H1 (cell line): ENCODE measurements at regions not wholly inside any gene's neighbourhood (a gene's known extent, or its start where the extent isn't known, plus 50 kb on each side); places are given as distances from the start of the nearest gene placed in this dataset.

Experiments
- CTCF ChIA-PET: fragments of 300-600 bp; sonication (Branson Sonifier 250); formaldehyde crosslinking; loops from one replicate; lab custom pipeline; 2021; ENCODE audit not compliant: partially characterized antibody; lab: Charles Lee
- POLR2A ChIA-PET: fragments of 300-600 bp; sonication (Branson Sonifier 250); formaldehyde crosslinking; loops from one replicate; lab custom pipeline; 2021; ENCODE audit warnings: inconsistent platforms; ENCODE audit not compliant: partially characterized antibody; lab: Charles Lee
- DNase-seq, 2 experiments: peaks; one replicate each; pipeline versions ENCODE4 v3.0.0 to v3.0.0-alpha.2; 2010 to 2022; ENCODE audit warnings: low spot score in 2 of 2, low read depth in 1 of 2, mixed read lengths in 1 of 2
- FAIRE-seq: peaks from 2 replicates; lab custom pipeline; 2011; peaks lifted over from hg19 to GRCh38; lab: Jason Lieb, UNC
- H2AFZ ChIP-seq: 2 replicates; pipeline ENCODE4 v1.8.1; 2012; ENCODE audit warnings: low read length, inconsistent platforms
- H2AK5ac ChIP-seq: 2 replicates; pipeline ENCODE4 v1.6.1; 2013; ENCODE audit warnings: low read depth, low read length
- H2BK120ac ChIP-seq: replicated peaks from 2 replicates; pipeline ENCODE3; 2013; ENCODE audit warnings: low read depth, low read length, inconsistent platforms
- H2BK12ac ChIP-seq: 2 replicates; pipeline ENCODE4 v1.6.1; 2013; ENCODE audit warnings: low read depth, low read length
- H2BK15ac ChIP-seq: 2 replicates; pipeline ENCODE4 v1.6.1; 2013; ENCODE audit warnings: low read length
- H2BK20ac ChIP-seq: 2 replicates; pipeline ENCODE4 v1.6.1; 2013; ENCODE audit warnings: low read length
- H2BK5ac ChIP-seq: 2 replicates; pipeline ENCODE4 v1.6.1; 2013; ENCODE audit warnings: low read depth, low read length
- H3K14ac ChIP-seq: 2 replicates; pipeline ENCODE4 v1.6.1; 2013; ENCODE audit warnings: inconsistent platforms; ENCODE audit not compliant: insufficient read length
- H3K18ac ChIP-seq: 2 replicates; pipeline ENCODE4 v1.6.1; 2013; ENCODE audit warnings: low read length; ENCODE audit errors: extremely low read depth
- H3K23ac ChIP-seq: 2 replicates; pipeline ENCODE4 v1.6.1; 2013; ENCODE audit warnings: inconsistent platforms; ENCODE audit not compliant: insufficient read length
- H3K23me2 ChIP-seq: 2 replicates; pipeline ENCODE4 v1.6.1; 2013; ENCODE audit warnings: low read depth, low read length
- H3K27ac ChIP-seq: 2 replicates; pipeline ENCODE4 v1.6.1; 2011; ENCODE audit warnings: low read depth, low read length, inconsistent platforms
- H3K27me3 ChIP-seq, 4 experiments: replicated peaks in 1 of 4; 1 replicate in 1 of 4; 2 replicates in 3 of 4; pipeline versions ENCODE4 v1.6.1 to v1.8.1; 2011 to 2013; ENCODE audit warnings: low read length in 3 of 4, mild to moderate bottlenecking in 3 of 4, inconsistent platforms in 2 of 4, mixed read lengths in 2 of 4, moderate library complexity in 1 of 4; ENCODE audit not compliant: control insufficient read depth in 3 of 4, insufficient read depth in 3 of 4; ENCODE audit errors: extremely low read depth in 1 of 4
- H3K36me3 ChIP-seq, 4 experiments: 2 replicates each; pipeline versions ENCODE4 v1.6.1 to v1.8.1; 2011 to 2013; ENCODE audit warnings: mild to moderate bottlenecking in 4 of 4, low read length in 3 of 4, moderate library complexity in 2 of 4, control low read depth in 1 of 4, inconsistent platforms in 1 of 4; ENCODE audit not compliant: insufficient read depth in 4 of 4, control insufficient read depth in 2 of 4
- H3K4ac ChIP-seq: replicated peaks from 2 replicates; pipeline ENCODE3; 2013; ENCODE audit warnings: low read length, low read depth, mixed read lengths, inconsistent platforms; ENCODE audit not compliant: insufficient read length
- H3K4me1 ChIP-seq, 4 experiments: replicated peaks in 1 of 4; 1 replicate in 1 of 4; 2 replicates in 3 of 4; pipeline versions ENCODE4 v1.6.1 to v1.8.1; 2011 to 2013; ENCODE audit warnings: low read length in 3 of 4, inconsistent platforms in 2 of 4, mixed read lengths in 1 of 4; ENCODE audit not compliant: insufficient read depth in 4 of 4, control insufficient read depth in 3 of 4
- H3K4me2 ChIP-seq, 2 experiments: 2 replicates each; pipeline versions ENCODE4 v1.6.1 to v1.8.1; 2011 to 2013; ENCODE audit warnings: low read depth in 2 of 2, low read length in 2 of 2, control low read depth in 1 of 2, inconsistent platforms in 1 of 2, mild to moderate bottlenecking in 1 of 2; ENCODE audit not compliant: insufficient read depth in 1 of 2
- H3K4me3 ChIP-seq, 4 experiments: fragments of 200-600, 300-600 bp in 1 of 4; sonication (generic), shearing (Covaris generic), sonication (Bioruptor Twin) in 1 of 4; 2 replicates each; pipeline versions ENCODE4 v1.5.1 to v1.8.1; 2011 to 2016; ENCODE audit warnings: low read length in 4 of 4, low read depth in 3 of 4, control low read depth in 2 of 4, inconsistent platforms in 2 of 4, mild to moderate bottlenecking in 2 of 4, mixed read lengths in 1 of 4, moderate library complexity in 1 of 4; ENCODE audit not compliant: insufficient read depth in 2 of 4; ENCODE audit errors: extremely low read depth in 1 of 4
- H3K56ac ChIP-seq: replicated peaks from 2 replicates; pipeline ENCODE3; 2013; ENCODE audit warnings: low read depth, mild to moderate bottlenecking, mixed read lengths, low read length, inconsistent platforms; ENCODE audit not compliant: insufficient read length
- H3K79me1 ChIP-seq: 2 replicates; pipeline ENCODE4 v1.6.1; 2013; ENCODE audit warnings: low read depth, low read length, control low read depth
- H3K79me2 ChIP-seq, 2 experiments: 2 replicates each; pipeline versions ENCODE4 v1.6.1 to v1.8.1; 2012 to 2013; ENCODE audit warnings: low read length in 2 of 2, mild to moderate bottlenecking in 2 of 2, inconsistent platforms in 1 of 2; ENCODE audit not compliant: insufficient read depth in 2 of 2, control insufficient read depth in 1 of 2
- H3K9ac ChIP-seq, 4 experiments: replicated peaks in 1 of 4; 1 replicate in 1 of 4; 2 replicates in 3 of 4; pipeline versions ENCODE4 v1.6.1 to v1.8.1; 2011 to 2013; ENCODE audit warnings: low read depth in 3 of 4, low read length in 3 of 4, control low read depth in 2 of 4, mild to moderate bottlenecking in 2 of 4, moderate library complexity in 2 of 4, inconsistent platforms in 1 of 4; ENCODE audit errors: extremely low read depth in 1 of 4
- H3K9me3 ChIP-seq, 2 experiments: 2 replicates each; pipeline versions ENCODE4 v1.6.1 to v1.8.1; 2012 to 2013; ENCODE audit warnings: mild to moderate bottlenecking in 2 of 2, moderate library complexity in 2 of 2, control low read depth in 1 of 2, inconsistent platforms in 1 of 2, low read depth in 1 of 2, low read length in 1 of 2, mixed read lengths in 1 of 2; ENCODE audit not compliant: insufficient read depth in 2 of 2
- H4K20me1 ChIP-seq, 2 experiments: replicated peaks in 1 of 2; 2 replicates each; pipeline versions ENCODE3 to v1.8.1; 2011 to 2013; ENCODE audit warnings: inconsistent platforms in 2 of 2, low read length in 2 of 2, mild to moderate bottlenecking in 1 of 2; ENCODE audit not compliant: insufficient read depth in 2 of 2, control insufficient read depth in 1 of 2
- H4K5ac ChIP-seq: 2 replicates; pipeline ENCODE4 v1.6.1; 2013; ENCODE audit warnings: low read length, low read depth, mixed read lengths, inconsistent platforms; ENCODE audit not compliant: insufficient read length
- H4K8ac ChIP-seq: 2 replicates; pipeline ENCODE4 v1.8.0; 2013; ENCODE audit warnings: mild to moderate bottlenecking, moderate library complexity, low read length, inconsistent platforms; ENCODE audit not compliant: insufficient read depth; ENCODE audit errors: extremely low read depth
- H4K91ac ChIP-seq: replicated peaks from 2 replicates; pipeline ENCODE3; 2013; ENCODE audit warnings: low read length, mixed read lengths, inconsistent platforms; ENCODE audit not compliant: insufficient read length
- BCL11A ChIP-seq, 2 experiments: IDR thresholded peaks; one replicate each; pipeline ENCODE4 v1.6.1; 2011; ENCODE audit warnings: low read depth in 2 of 2, low read length in 2 of 2, mild to moderate bottlenecking in 2 of 2
- CHD2 ChIP-seq: IDR thresholded peaks from 2 replicates; pipeline ENCODE4 v1.6.1; 2012; ENCODE audit warnings: low read length, improper control_type of control experiment
- CREB1 ChIP-seq: IDR thresholded peaks from 2 replicates; pipeline ENCODE4 v1.6.1; 2012; ENCODE audit warnings: inconsistent platforms
- GABPA ChIP-seq: IDR thresholded peaks from 2 replicates; pipeline ENCODE4 v1.6.1; 2011; ENCODE audit warnings: mild to moderate bottlenecking, low read length, moderate library complexity, borderline replicate concordance; ENCODE audit not compliant: insufficient read depth
- KDM4A ChIP-seq: IDR thresholded peaks from one replicate; pipeline ENCODE4 v1.7.1; 2012; ENCODE audit warnings: low read depth, mild to moderate bottlenecking, moderate library complexity, low read length, inconsistent platforms; ENCODE audit not compliant: severe bottlenecking
- MAFK ChIP-seq: IDR thresholded peaks from 2 replicates; pipeline ENCODE4 v1.6.1; 2012; ENCODE audit warnings: low read depth, mild to moderate bottlenecking, improper control_type of control experiment, low read length
- USF2 ChIP-seq: IDR thresholded peaks from 2 replicates; pipeline ENCODE4 v1.6.1; 2011; ENCODE audit warnings: low read length, improper control_type of control experiment
- ZNF274 ChIP-seq: IDR thresholded peaks from 2 replicates; pipeline ENCODE4 v1.7.0; 2012; ENCODE audit warnings: low read length, borderline replicate concordance; ENCODE audit errors: extremely low read depth
- WGBS, 2 experiments: shearing (Covaris generic) in 1 of 2; methylation state at CpG; one replicate each; pipeline versions ENCODE4 v1.1.6 to v1.1.7; 2013 to 2015; ENCODE audit warnings: low lambda C conversion rate in 2 of 2, mixed read lengths in 2 of 2, inconsistent platforms in 1 of 2, low coverage in 1 of 2, missing lambda C conversion rate in 1 of 2; ENCODE audit not compliant: insufficient replicate concordance in 2 of 2, insufficient coverage in 1 of 2, insufficient read length in 1 of 2; ENCODE audit errors: extremely low coverage in 1 of 2, missing lambda C conversion rate in 1 of 2; 5-methylcytosine and 5-hydroxymethylcytosine counted together

- H2BK12ac ChIP-seq = no peak overlapping the region
- H3K23me2 ChIP-seq = no peaks in the 10 kb centered on the region
- no peak overlapping the region for H2BK20ac ChIP-seq
- no peaks in the 10 kb centered on the region for H3K36me3 ChIP-seq
- CTCF ChIA-PET = no interaction called here
- H3K18ac ChIP-seq = no peak overlapping the region
- H2BK120ac ChIP-seq = no peak overlapping the region
- DNase-seq = no peak
- H3K9ac ChIP-seq = no peak overlapping the region
- no peak overlapping the region for H4K8ac ChIP-seq
- no peaks in the 10 kb centered on the region for H3K27me3 ChIP-seq
- H3K4ac ChIP-seq = no peak overlapping the region
- WGBS, 2 experiments = 98% methylated on average over 3 of the region's 3 CpGs; no CpG with 5 or more reads in 1 of the 2 experiments
- H3K79me1 ChIP-seq = no peaks in the 10 kb centered on the region
- no peak overlapping the region for H2AK5ac ChIP-seq
- no peak overlapping the region for H3K27ac ChIP-seq
- H2BK15ac ChIP-seq = no peak overlapping the region
- FAIRE-seq = no peak
- no peaks in the 10 kb centered on the region for H3K9me3 ChIP-seq
- H3K4me2 ChIP-seq = no peak overlapping the region
- no peaks in the 10 kb centered on the region for H3K79me2 ChIP-seq
- H3K56ac ChIP-seq = no peak overlapping the region
- H3K4me3 ChIP-seq = no peak overlapping the region
- no peak overlapping the region for H4K91ac ChIP-seq
- no peak overlapping the region for H4K5ac ChIP-seq
- no peak overlapping the region for H3K14ac ChIP-seq
- no peak overlapping the region for H2AFZ ChIP-seq
- POLR2A ChIA-PET = no interaction called here
- no peak overlapping the region for H3K23ac ChIP-seq
- H2BK5ac ChIP-seq = no peak overlapping the region
- no peaks in the 10 kb centered on the region for H3K4me1 ChIP-seq
- H4K20me1 ChIP-seq = no peaks in the 10 kb centered on the region
- TF ChIP-seq GABPA (no peak), CREB1 (no peak), ZNF274 (no peak), MAFK (no peak), USF2 (no peak), BCL11A (IDR thresholded peaks at IDR 0.05; ENCODE audit: low read depth in 2 of 2, low read length in 2 of 2) (no peak), KDM4A (no peak), CHD2 (no peak)
These were observed 730.6 kb upstream of the ZNF608 start for GRCh38 chr5:125476901-125477585.
